HG03108 (cell line): ENCODE measurements at regions not wholly inside any gene's neighbourhood (a gene's known extent, or its start where the extent isn't known, plus 50 kb on each side); places are given as distances from the start of the nearest gene placed in this dataset.

Experiments used
- ATAC-seq: cut with Tn5 transposase; IDR thresholded peaks from one replicate; pipeline ENCODE4 v1.9.1; 2021; ENCODE audit warnings: moderate library complexity; ENCODE audit not compliant: unreplicated experiment

DNA sequence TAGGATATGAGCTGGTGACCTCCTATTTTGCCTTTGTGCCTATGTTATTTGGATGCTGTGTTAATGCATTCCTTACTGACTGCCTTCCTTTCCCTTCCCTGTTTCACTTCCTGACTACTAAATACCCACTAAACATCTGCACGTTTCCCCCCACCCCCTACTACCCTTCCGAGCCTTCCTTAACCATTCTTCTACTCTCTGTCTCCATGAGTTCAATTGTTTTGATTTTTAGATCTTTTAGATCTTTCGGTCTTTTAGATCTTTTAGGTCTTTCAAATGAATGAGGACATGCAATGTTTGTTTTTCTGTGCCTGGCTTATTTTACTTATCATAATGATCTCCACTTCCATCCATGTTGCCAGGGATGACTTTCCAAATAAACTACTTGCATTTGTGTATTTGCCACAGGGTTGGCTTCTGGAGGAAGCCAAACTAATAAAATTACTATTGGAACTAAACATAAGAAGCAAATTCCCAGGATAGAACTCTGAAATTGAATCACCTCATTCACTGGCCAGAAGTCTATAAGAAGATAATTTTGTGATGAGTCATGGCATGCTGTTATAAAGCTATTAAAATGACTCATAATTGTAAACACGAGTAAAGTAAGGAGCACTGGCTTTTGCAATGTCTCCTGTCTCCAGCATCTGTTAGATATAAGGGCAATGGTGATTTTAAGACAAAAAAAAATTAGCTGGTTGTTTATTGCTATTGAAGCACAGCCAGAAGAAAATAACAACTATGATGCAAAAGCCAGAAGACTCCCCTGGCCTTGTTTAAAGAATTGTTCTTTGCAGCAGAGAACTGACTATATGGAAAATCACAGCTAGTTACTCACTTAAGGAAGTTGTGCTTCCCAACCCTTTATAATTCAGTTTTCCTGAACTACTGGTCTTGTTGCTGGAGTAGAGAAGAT lies 586.3 kb downstream of the LRFN5 start:
- ATAC-seq, result no peak

GRCh38 chr14:42190744-42191143 lies 584.1 kb downstream of the LRFN5 start:
- no peak for ATAC-seq

DNA sequence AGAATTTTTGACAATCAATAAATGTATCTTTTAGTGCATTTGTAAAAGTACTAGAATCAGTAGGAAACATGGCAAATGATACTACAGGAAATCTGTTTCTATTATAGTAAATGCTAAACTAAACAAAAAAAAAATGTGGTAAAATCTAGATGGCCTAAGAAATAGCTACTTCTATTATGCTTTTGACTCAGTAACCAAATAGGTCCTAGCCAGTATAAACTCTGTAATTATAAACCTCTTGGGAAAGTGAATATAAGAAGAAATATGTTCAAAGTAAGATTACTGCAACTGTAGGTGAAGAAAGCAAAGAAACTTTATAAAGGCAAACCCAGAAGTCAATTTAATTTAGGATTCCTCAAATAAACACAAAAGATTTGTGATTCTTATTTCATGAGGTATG lies 581.2 kb downstream of the LRFN5 start:
- ATAC-seq, result no peak

- no peak for ATAC-seq
Observed at GRCh38 chr14:42185718-42186117, 579.0 kb downstream of the LRFN5 start.

- no peak for ATAC-seq
Observed at GRCh38 chr14:42174357-42174756, 567.7 kb downstream of the LRFN5 start.

DNA sequence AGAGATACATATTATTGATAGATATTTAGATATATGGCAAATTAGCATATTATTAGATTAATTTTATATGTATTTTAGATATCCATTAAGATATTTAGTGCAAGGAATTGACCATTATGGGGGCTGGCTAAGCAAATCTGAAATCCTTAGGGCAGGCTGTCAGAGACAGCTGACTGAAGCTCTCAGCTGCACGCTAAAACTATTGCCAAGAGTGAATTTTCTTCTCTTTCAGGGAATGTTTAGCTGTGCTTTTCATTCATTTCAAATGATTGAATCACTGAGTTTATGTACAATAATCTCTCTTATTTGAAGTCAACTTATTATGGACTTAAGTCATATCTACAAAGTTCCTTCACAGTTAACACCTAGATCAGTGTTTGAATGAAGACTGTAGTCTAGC lies 566.5 kb downstream of the LRFN5 start:
- no peak for ATAC-seq

DNA sequence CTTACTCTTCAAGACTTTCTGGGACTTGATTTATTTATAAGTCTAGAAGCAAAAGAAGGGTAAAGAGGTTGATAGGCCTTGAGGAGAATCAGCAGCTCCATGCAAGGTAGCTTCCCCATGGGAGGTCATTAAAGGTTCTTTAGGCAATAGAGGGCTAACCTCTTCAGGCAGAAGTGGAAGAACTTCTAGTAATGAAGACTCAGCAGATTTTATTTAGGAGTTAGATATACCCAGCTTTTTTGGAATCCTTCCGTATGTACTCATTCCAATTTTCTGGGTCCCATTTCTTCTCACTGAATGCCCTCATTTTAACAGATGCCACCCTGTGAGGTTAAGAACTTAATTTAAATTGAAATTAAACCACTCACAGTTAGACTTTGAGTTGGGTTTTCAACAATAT lies 565.6 kb downstream of the LRFN5 start:
- no peak for ATAC-seq

GRCh38 chr14:42163136-42163535 lies 556.5 kb downstream of the LRFN5 start:
- ATAC-seq, result no peak

DNA sequence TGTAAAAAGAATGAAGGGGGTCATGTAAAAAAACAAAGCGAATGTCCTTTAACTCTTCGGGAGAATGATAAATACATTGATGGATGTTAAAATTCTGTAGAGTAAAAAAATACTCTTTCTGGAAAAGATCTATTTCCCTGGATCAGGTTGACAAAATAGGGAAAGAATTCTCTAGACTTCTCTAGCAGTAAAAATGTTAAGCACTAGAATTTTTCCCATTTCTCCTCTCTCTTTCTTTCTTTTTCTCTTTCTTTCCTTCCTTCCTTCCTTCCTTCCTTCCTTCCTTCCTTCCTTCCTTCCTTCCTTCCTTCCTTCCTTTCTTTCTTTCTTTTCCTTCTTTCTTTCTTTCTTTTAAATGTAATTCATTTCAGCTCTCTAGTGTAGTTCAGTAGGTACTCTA lies 552.5 kb downstream of the LRFN5 start:
- no peak for ATAC-seq

DNA sequence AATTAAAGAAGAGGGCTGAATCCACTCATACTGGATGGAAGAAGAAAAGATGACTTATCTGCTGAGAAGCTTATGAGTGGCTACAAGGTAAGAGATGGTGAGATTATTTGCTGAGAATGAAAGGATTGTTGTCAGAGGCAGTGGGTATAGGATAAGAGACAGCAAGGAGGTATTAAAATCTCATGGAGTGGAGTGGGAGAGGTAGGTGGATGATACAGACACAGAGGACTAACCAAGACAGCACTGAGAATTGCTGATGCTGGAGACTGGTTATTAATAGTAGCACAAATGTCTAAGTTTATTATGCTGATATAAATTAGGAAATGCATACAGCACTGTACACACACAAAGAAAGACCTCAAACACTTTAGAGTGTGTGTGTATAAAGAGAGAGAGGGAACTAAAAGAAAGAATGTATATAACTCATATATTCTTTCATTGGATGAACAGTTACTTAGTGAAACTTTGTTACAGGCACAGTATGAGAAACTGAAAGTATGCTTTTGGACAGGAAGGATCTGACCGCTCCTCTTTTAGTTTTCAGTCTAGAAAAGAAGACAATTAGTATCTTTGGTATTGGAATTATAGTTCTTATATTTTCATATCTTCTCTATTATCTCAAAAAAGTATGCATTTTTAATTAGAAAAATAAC lies 543.1 kb downstream of the LRFN5 start:
- no peak for ATAC-seq

- no peak for ATAC-seq
Observed at GRCh38 chr14:42145766-42146165, 539.1 kb downstream of the LRFN5 start.

DNA sequence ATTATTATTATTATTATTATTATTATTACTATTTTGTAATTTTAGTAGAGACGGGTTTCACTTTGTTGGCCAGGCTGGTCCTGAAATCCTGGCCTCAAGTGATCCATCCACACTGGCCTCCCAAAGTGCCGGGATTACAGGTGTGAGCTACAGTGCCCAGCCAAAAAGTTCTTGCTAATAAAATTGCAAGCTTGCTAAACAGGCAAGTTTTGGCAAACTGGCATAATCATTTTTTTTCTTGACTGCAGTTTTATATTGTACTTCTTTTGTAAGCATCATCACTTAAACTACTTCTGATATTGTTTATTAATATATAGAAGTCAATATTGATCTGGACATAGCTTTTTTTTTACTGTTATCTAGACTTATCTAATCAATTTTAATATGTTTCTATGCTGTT lies 536.4 kb downstream of the LRFN5 start:
- ATAC-seq, result no peak

- ATAC-seq, result no peak
Observed at GRCh38 chr14:42141328-42141727, 534.7 kb downstream of the LRFN5 start.

DNA sequence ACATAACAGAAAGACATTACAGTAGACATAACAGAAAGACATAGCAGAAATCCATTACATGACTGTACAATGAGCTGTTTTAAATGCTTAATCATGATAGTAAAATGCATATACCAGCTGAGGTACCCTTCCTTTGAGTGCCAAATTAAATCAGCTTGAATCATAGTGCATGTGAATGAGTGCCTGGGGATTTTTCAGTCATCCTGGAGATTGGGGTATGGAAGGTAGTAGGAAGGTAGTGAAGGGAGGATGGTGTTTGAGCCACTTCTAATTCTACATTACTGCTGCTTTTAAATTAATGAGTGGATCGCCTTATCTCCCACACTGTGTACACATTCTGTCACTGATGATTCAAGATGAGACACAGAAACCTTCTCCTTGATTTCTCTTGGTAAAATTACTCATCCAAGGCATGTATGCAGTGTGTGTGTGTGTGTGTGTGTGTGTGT lies 534.2 kb downstream of the LRFN5 start:
- ATAC-seq, result no peak

DNA sequence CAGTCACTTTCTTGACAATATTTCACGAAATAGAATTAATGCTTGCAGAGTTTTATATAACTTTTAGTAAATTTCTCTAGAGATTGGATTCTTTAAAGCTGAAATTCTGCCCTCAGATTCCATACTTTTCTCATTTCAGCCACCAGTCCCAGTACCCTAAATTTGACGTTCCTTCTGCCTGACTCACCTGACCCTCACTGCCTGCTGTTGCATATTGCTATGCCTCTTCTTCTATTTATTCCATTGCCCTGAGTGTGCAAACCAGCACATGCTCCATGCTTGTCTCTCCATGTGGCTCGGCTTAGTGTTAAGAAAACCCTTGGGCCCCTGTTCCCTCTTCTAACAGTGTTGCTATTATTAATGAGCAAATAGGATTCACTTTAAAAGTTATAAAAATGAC lies 533.3 kb downstream of the LRFN5 start:
- no peak for ATAC-seq

GRCh38 chr14:42138406-42138805 lies 531.7 kb downstream of the LRFN5 start:
- no peak for ATAC-seq

DNA sequence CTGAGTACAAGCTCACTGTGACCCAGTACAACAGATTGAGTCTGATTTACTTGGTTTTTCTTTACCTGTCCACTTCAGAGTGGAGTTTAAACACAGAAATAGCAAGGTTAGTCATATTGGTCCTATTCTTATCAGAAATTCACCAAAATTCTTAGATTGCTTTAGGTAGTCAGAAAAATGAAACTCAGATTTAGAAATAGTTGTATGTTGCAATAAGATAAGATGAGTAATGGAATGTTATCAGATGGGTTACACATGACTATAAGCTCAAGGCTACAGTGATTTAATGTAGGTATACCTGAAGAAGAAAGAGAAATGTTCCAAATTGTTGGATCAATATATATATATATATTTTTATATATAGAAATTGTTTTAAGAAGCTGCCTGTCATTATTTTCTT lies 524.1 kb downstream of the LRFN5 start:
- no peak for ATAC-seq

GRCh38 chr14:42123526-42123925 lies 516.9 kb downstream of the LRFN5 start:
- ATAC-seq, result no peak

GRCh38 chr14:42113358-42114069 lies 506.8 kb downstream of the LRFN5 start:
- ATAC-seq, result no peak

DNA sequence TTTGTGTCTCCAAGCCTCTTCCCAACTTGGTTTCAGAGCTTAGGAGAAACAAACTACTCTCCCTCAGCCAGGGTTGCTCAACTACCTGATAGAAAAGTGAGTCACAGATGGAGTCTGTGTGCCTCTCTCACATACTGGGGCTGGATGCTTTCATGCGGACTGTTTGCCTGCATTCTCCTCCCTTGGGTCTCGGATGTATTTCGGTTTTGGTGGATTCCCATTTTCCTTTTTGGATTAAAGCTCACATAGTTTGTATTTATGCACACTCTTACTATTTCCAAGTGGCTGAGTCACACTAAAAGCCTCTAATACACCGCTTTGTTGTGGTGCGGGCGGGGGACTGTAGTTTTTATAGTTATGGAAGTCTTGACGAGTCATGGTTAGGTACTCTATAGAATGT lies 505.4 kb downstream of the LRFN5 start:
- no peak for ATAC-seq

DNA sequence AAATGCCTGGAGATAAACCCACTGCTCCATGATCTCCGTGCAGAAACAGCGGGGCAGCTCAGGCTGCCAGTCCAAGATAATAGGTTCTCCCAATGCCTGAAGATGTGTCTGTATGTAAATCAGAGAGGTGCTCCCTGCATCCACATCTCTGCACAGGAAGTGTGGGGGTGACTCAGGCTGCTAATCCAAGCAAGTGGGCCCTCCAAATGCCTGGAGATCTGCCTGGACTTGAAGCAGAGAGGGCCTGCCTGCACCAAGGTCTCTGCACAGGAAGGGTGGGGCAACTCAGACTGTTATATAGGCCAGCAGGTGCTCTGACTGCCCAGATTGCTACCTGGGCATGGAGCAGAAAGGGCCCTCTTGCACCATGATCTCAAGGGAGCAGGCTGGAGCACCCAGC lies 504.7 kb downstream of the LRFN5 start:
- no peak for ATAC-seq

DNA sequence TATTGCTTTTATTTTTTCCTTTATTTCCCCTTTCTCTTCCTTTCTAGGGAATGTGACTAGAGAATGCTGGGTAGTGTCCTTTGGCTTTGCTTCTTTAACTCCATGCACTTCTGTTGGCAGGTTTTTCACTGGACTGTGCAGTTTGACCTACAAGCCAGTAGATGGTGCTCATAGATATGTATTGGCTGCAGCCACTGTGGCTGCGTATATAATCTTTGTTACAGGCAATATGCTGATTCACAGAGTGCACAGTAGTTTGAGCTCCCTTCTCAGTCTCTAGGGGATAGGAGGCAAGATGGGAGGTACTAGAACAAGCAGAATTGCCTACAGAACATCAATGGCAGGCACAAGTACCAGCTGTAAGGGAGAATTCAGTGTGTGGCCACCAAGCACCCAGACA lies 503.5 kb downstream of the LRFN5 start:
- ATAC-seq, result no peak
